HEK293T (cell line): ENCODE measurements at regions not wholly inside any gene's neighbourhood (a gene's known extent, or its start where the extent isn't known, plus 50 kb on each side); places are given as distances from the start of the nearest gene placed in this dataset.

Experiments
- CTCF ChIA-PET: fragments of 350-600 bp; formaldehyde crosslinking; extraction: SDS; loops from one replicate; lab custom pipeline; 2021; ENCODE audit warnings: antibody characterized with exemption, inconsistent platforms; lab: Yijun Ruan, JAX
- POLR2A ChIA-PET: fragments of 350-600 bp; formaldehyde crosslinking; extraction: SDS; loops from one replicate; lab custom pipeline; 2020; ENCODE audit warnings: antibody characterized with exemption, inconsistent platforms; lab: Yijun Ruan, JAX
- DNase-seq: peaks from one replicate; pipeline ENCODE4 v3.0.0; 2012; ENCODE audit warnings: mixed read lengths; ENCODE audit errors: extremely low spot score
- ARNT ChIP-seq: fragments of 450-650 bp; IDR thresholded peaks from 2 replicates; pipeline ENCODE4 v1.6.1; 2017; ENCODE audit warnings: mild to moderate bottlenecking
- BHLHE40 ChIP-seq: fragments of 450-650 bp; IDR thresholded peaks from 2 replicates; pipeline ENCODE4 v1.6.1; 2016; ENCODE audit warnings: mild to moderate bottlenecking, moderate library complexity, borderline replicate concordance
- CTBP1 ChIP-seq: fragments of 450-650 bp; IDR thresholded peaks from 2 replicates; pipeline ENCODE4 v1.6.1; 2016; ENCODE audit warnings: borderline replicate concordance
- ELF4 ChIP-seq: fragments of 450-650 bp; IDR thresholded peaks from 2 replicates; pipeline ENCODE4 v1.6.1; 2017; ENCODE audit warnings: antibody characterized with exemption
- FOXA1 ChIP-seq: fragments of 450-650 bp; IDR thresholded peaks from 2 replicates; pipeline ENCODE4 v1.6.1; 2016; ENCODE audit warnings: mild to moderate bottlenecking
- FOXK2 ChIP-seq: fragments of 450-650 bp; IDR thresholded peaks from 2 replicates; pipeline ENCODE4 v1.6.1; 2016; ENCODE audit warnings: mild to moderate bottlenecking
- FOXM1 ChIP-seq: fragments of 450-650 bp; IDR thresholded peaks from 2 replicates; pipeline ENCODE4 v1.6.1; 2017; ENCODE audit warnings: mild to moderate bottlenecking, borderline replicate concordance
- HDGF ChIP-seq: fragments of 450-650 bp; IDR thresholded peaks from 2 replicates; pipeline ENCODE4 v1.6.1; 2017; ENCODE audit warnings: antibody characterized with exemption, borderline replicate concordance
- L3MBTL2 ChIP-seq: fragments of 450-650 bp; conservative IDR thresholded peaks from 2 replicates; pipeline ENCODE4 v1.6.1; 2016; ENCODE audit warnings: mild to moderate bottlenecking
- LEF1 ChIP-seq: fragments of 450-650 bp; IDR thresholded peaks from 2 replicates; pipeline ENCODE4 v1.6.1; 2017; ENCODE audit warnings: mild to moderate bottlenecking, borderline replicate concordance
- NFRKB ChIP-seq: fragments of 450-650 bp; IDR thresholded peaks from 2 replicates; pipeline ENCODE4 v1.6.1; 2016; ENCODE audit warnings: mild to moderate bottlenecking, moderate library complexity
- SP1 ChIP-seq: fragments of 450-650 bp; IDR thresholded peaks from 2 replicates; pipeline ENCODE4 v1.6.1; 2017
- SUZ12 ChIP-seq: fragments of 450-650 bp; IDR thresholded peaks from 2 replicates; pipeline ENCODE4 v1.6.1; 2016; ENCODE audit warnings: mild to moderate bottlenecking
- TARDBP ChIP-seq: fragments of 450-650 bp; IDR thresholded peaks from 2 replicates; pipeline ENCODE4 v1.6.1; 2016
- ZNF384 ChIP-seq: fragments of 450-650 bp; IDR thresholded peaks from 2 replicates; pipeline ENCODE4 v1.6.1; 2016
- TF ChIP-seq, protein P1 (sequence below): fragments of 450-650 bp; IDR thresholded peaks from 2 replicates; pipeline ENCODE4 v1.6.1; 2016

DNA sequence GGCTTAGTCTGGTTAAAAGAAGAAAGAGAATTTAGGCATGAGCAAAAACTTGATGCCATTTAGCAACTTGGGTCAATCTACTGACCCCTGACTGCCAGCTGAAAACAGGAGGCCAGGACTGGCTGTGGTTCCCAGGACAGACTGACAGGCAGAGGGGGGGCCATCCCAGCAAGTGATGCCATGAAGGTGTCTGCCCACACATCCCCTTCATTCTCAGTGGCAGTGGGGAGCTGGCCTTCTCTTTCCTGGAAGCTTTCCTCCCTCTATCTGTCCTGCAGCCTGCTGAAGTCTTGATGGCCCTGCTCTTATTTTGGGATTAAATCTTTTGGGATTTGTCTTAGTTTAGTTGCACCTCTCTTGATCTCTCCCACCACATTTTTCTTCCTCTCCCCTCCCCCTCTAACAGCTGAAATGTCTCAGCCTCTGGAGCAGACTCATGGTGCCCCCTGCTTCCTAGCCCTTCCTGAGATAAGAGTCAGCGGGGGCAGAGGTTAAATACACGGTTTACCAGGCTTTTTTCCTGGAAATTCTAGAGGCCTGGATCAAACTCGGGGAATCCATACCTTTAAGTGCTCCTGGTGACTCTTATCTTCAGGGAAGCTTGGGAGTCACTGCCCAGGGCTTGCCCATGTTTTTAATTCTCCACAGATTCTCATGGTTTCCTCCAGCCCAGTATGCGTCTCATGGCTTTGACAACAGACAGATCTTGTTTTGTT lies 99.5 kb upstream of the TSPAN2 start:
- ChIA-PET POLR2A (no interaction called here), CTCF (no interaction called here)
- no peak for DNase-seq
- TF ChIP-seq ZNF384 (no peak), BHLHE40 (no peak), SP1 (no peak), LEF1 (no peak), ELF4 (no peak), SUZ12 (no peak), FOXM1 (no peak), FOXK2 (no peak), CTBP1 (no peak)

DNA sequence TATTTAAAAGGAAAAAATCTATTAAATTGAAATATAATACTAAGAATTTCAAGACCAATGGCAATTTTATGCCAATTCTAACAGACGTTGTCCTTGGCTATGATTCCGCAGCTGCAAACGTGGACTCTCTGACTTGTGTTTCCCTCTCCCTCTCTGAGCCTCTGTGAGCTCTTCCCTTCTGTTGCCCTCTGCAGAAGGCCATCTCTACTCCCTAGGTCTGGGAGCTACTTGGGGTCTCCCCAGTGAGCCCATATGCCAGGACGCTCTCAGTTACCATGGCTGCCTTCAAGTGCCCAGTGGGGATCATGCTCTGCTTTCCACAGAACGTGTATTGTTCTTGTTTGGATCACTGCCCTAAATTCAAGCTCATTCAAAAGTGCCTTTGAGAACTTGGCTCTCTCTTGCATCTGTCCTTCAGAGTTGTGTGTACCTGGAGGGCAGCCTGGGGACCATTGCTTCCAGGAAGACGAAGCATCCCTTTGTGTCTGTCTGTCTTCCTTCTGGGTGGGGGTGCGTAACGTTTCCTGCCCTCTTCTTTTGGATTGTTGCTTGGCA lies 97.5 kb upstream of the TSPAN2 start:
- DNase-seq: no peak
- TF ChIP-seq FOXK2: no peak
- TF ChIP-seq ELF4: no peak
- no peak for TF ChIP-seq NFRKB
- TF ChIP-seq L3MBTL2: no peak
- TF ChIP-seq ARNT: no peak
- TF ChIP-seq BHLHE40: no peak
- no peak for TF ChIP-seq ZNF384
- no peak for TF ChIP-seq TARDBP
- no peak for TF ChIP-seq HDGF

GRCh38 chr1:115185336-115185735 lies 96.0 kb upstream of the TSPAN2 start:
- ChIA-PET CTCF (no interaction called here), POLR2A (no interaction called here)
- TF ChIP-seq CTBP1: no peak
- no peak for TF ChIP-seq NFRKB
- no peak for DNase-seq

More for the DNA sequence above, 97.5 kb upstream of the TSPAN2 start:
- ChIA-PET POLR2A (no interaction called here), CTCF (no interaction called here)

DNA sequence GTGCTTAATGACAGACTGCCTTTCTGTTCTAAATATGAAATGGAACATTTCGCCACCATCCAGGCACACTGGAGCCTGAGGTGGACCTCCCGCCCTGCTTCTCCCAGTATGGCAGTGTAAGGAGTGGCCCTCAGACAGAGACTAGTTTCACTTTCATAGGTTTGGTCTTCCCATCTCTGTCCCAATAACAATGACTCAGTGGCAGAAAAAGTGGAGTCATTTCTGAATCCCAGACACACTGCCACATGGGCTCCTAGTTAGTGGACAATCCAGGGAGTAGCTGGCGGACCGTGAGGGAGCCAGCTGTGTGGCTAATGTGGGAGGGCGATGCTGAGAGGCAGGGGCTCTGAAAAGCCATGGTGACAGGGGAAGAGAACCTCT lies 95.6 kb upstream of the TSPAN2 start:
- CTCF ChIA-PET: no interaction called here
- DNase-seq: no peak
- POLR2A ChIA-PET: no interaction called here

DNA sequence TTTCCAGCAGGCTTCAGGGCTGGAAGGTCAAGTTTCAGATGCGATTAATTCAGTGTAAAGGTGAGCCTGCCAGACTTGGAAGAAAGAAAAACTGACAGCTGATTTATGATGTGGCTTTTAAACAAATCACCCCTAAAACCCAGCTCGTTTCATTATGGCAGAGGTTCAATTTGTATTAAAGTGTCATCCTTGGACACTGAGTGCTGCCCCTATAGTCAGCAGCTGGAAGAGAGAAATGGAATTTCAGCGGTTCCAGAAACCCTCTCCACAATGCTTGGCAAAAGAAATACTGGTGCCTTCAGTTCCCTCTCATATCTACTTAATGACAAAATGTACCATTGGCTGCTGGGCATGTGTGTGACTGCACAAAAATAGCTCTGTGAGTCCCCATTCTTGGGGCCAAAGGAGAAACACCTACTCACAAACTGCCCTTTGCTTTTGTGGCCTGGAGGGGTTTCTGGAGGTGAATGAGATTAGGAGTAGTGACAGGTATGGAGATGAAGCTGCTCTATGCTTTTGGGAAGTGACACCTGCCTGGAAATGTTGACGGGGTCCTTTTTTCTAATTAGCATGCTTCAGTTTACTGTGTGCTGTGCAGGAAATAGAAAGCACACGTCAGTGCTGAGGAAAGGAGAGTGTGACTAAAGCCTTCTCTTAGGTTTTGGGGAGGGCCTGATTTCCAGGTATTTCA lies 95.1 kb upstream of the TSPAN2 start:
- ChIA-PET POLR2A (no interaction called here), CTCF (interaction anchor here (0.6 kb wide), 1 partner anchor 411 kb away, joined by 3 read pairs; no protein-coding TSS in a partner anchor)
- DNase-seq: no peak
- TF ChIP-seq, protein P1, sequence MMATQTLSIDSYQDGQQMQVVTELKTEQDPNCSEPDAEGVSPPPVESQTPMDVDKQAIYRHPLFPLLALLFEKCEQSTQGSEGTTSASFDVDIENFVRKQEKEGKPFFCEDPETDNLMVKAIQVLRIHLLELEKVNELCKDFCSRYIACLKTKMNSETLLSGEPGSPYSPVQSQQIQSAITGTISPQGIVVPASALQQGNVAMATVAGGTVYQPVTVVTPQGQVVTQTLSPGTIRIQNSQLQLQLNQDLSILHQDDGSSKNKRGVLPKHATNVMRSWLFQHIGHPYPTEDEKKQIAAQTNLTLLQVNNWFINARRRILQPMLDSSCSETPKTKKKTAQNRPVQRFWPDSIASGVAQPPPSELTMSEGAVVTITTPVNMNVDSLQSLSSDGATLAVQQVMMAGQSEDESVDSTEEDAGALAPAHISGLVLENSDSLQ: no peak
- no peak for TF ChIP-seq CTBP1
- no peak for TF ChIP-seq FOXA1
- no peak for TF ChIP-seq SUZ12
- TF ChIP-seq ZNF384: no peak
- no peak for TF ChIP-seq NFRKB

More for the DNA sequence above, 95.6 kb upstream of the TSPAN2 start:
- TF ChIP-seq CTBP1 (no peak), ARNT (no peak), ZNF384 (no peak), LEF1 (no peak), SP1 (no peak)
- TF ChIP-seq, protein P1: no peak

GRCh38 chr1:115183721-115184259 lies 94.5 kb upstream of the TSPAN2 start:
- no peak for TF ChIP-seq ZNF384
- TF ChIP-seq, protein P1: no peak
- no peak for TF ChIP-seq BHLHE40
- TF ChIP-seq ARNT: no peak
- TF ChIP-seq FOXM1: no peak
- TF ChIP-seq LEF1: no peak
- TF ChIP-seq NFRKB: no peak
- TF ChIP-seq TARDBP: no peak
- TF ChIP-seq HDGF: no peak
- no peak for TF ChIP-seq SP1
- TF ChIP-seq SUZ12: no peak
- no peak for TF ChIP-seq ELF4
- TF ChIP-seq L3MBTL2: no peak
- DNase-seq: no peak
- POLR2A ChIA-PET: no interaction called here
- CTCF ChIA-PET: interaction anchor here (0.6 to 1.1 kb wide), 3 partner anchors 11 to 412 kb away, joined by 3 to 4 read pairs (median 3); no protein-coding TSS in a partner anchor
